H1 (cell line): ENCODE measurements at regions not wholly inside any gene's neighbourhood (a gene's known extent, or its start where the extent isn't known, plus 50 kb on each side); places are given as distances from the start of the nearest gene placed in this dataset.

ENCODE experiments used
- CTCF ChIA-PET: fragments of 300-600 bp; sonication (Branson Sonifier 250); formaldehyde crosslinking; loops from one replicate; lab custom pipeline; 2021; ENCODE audit not compliant: partially characterized antibody; lab: Charles Lee
- POLR2A ChIA-PET: fragments of 300-600 bp; sonication (Branson Sonifier 250); formaldehyde crosslinking; loops from one replicate; lab custom pipeline; 2021; ENCODE audit warnings: inconsistent platforms; ENCODE audit not compliant: partially characterized antibody; lab: Charles Lee
- DNase-seq, 2 experiments: peaks; one replicate each; pipeline versions ENCODE4 v3.0.0 to v3.0.0-alpha.2; 2010 to 2022; ENCODE audit warnings: low spot score in 2 of 2, low read depth in 1 of 2, mixed read lengths in 1 of 2
- FAIRE-seq: peaks from 2 replicates; lab custom pipeline; 2011; peaks lifted over from hg19 to GRCh38; lab: Jason Lieb, UNC
- H2AFZ ChIP-seq: 2 replicates; pipeline ENCODE4 v1.8.1; 2012; ENCODE audit warnings: low read length, inconsistent platforms
- H2AK5ac ChIP-seq: 2 replicates; pipeline ENCODE4 v1.6.1; 2013; ENCODE audit warnings: low read depth, low read length
- H2BK120ac ChIP-seq: replicated peaks from 2 replicates; pipeline ENCODE3; 2013; ENCODE audit warnings: low read depth, low read length, inconsistent platforms
- H2BK12ac ChIP-seq: 2 replicates; pipeline ENCODE4 v1.6.1; 2013; ENCODE audit warnings: low read depth, low read length
- H2BK15ac ChIP-seq: 2 replicates; pipeline ENCODE4 v1.6.1; 2013; ENCODE audit warnings: low read length
- H2BK20ac ChIP-seq: 2 replicates; pipeline ENCODE4 v1.6.1; 2013; ENCODE audit warnings: low read length
- H2BK5ac ChIP-seq: 2 replicates; pipeline ENCODE4 v1.6.1; 2013; ENCODE audit warnings: low read depth, low read length
- H3K14ac ChIP-seq: 2 replicates; pipeline ENCODE4 v1.6.1; 2013; ENCODE audit warnings: inconsistent platforms; ENCODE audit not compliant: insufficient read length
- H3K18ac ChIP-seq: 2 replicates; pipeline ENCODE4 v1.6.1; 2013; ENCODE audit warnings: low read length; ENCODE audit errors: extremely low read depth
- H3K23ac ChIP-seq: 2 replicates; pipeline ENCODE4 v1.6.1; 2013; ENCODE audit warnings: inconsistent platforms; ENCODE audit not compliant: insufficient read length
- H3K23me2 ChIP-seq: 2 replicates; pipeline ENCODE4 v1.6.1; 2013; ENCODE audit warnings: low read depth, low read length
- H3K27ac ChIP-seq: 2 replicates; pipeline ENCODE4 v1.6.1; 2011; ENCODE audit warnings: low read depth, low read length, inconsistent platforms
- H3K27me3 ChIP-seq, 4 experiments: replicated peaks in 1 of 4; 1 replicate in 1 of 4; 2 replicates in 3 of 4; pipeline versions ENCODE4 v1.6.1 to v1.8.1; 2011 to 2013; ENCODE audit warnings: low read length in 3 of 4, mild to moderate bottlenecking in 3 of 4, inconsistent platforms in 2 of 4, mixed read lengths in 2 of 4, moderate library complexity in 1 of 4; ENCODE audit not compliant: control insufficient read depth in 3 of 4, insufficient read depth in 3 of 4; ENCODE audit errors: extremely low read depth in 1 of 4
- H3K36me3 ChIP-seq, 4 experiments: 2 replicates each; pipeline versions ENCODE4 v1.6.1 to v1.8.1; 2011 to 2013; ENCODE audit warnings: mild to moderate bottlenecking in 4 of 4, low read length in 3 of 4, moderate library complexity in 2 of 4, control low read depth in 1 of 4, inconsistent platforms in 1 of 4; ENCODE audit not compliant: insufficient read depth in 4 of 4, control insufficient read depth in 2 of 4
- H3K4ac ChIP-seq: replicated peaks from 2 replicates; pipeline ENCODE3; 2013; ENCODE audit warnings: low read length, low read depth, mixed read lengths, inconsistent platforms; ENCODE audit not compliant: insufficient read length
- H3K4me1 ChIP-seq, 4 experiments: replicated peaks in 1 of 4; 1 replicate in 1 of 4; 2 replicates in 3 of 4; pipeline versions ENCODE4 v1.6.1 to v1.8.1; 2011 to 2013; ENCODE audit warnings: low read length in 3 of 4, inconsistent platforms in 2 of 4, mixed read lengths in 1 of 4; ENCODE audit not compliant: insufficient read depth in 4 of 4, control insufficient read depth in 3 of 4
- H3K4me2 ChIP-seq, 2 experiments: 2 replicates each; pipeline versions ENCODE4 v1.6.1 to v1.8.1; 2011 to 2013; ENCODE audit warnings: low read depth in 2 of 2, low read length in 2 of 2, control low read depth in 1 of 2, inconsistent platforms in 1 of 2, mild to moderate bottlenecking in 1 of 2; ENCODE audit not compliant: insufficient read depth in 1 of 2
- H3K4me3 ChIP-seq, 4 experiments: fragments of 200-600, 300-600 bp in 1 of 4; sonication (generic), shearing (Covaris generic), sonication (Bioruptor Twin) in 1 of 4; 2 replicates each; pipeline versions ENCODE4 v1.5.1 to v1.8.1; 2011 to 2016; ENCODE audit warnings: low read length in 4 of 4, low read depth in 3 of 4, control low read depth in 2 of 4, inconsistent platforms in 2 of 4, mild to moderate bottlenecking in 2 of 4, mixed read lengths in 1 of 4, moderate library complexity in 1 of 4; ENCODE audit not compliant: insufficient read depth in 2 of 4; ENCODE audit errors: extremely low read depth in 1 of 4
- H3K56ac ChIP-seq: replicated peaks from 2 replicates; pipeline ENCODE3; 2013; ENCODE audit warnings: low read depth, mild to moderate bottlenecking, mixed read lengths, low read length, inconsistent platforms; ENCODE audit not compliant: insufficient read length
- H3K79me1 ChIP-seq: 2 replicates; pipeline ENCODE4 v1.6.1; 2013; ENCODE audit warnings: low read depth, low read length, control low read depth
- H3K79me2 ChIP-seq, 2 experiments: 2 replicates each; pipeline versions ENCODE4 v1.6.1 to v1.8.1; 2012 to 2013; ENCODE audit warnings: low read length in 2 of 2, mild to moderate bottlenecking in 2 of 2, inconsistent platforms in 1 of 2; ENCODE audit not compliant: insufficient read depth in 2 of 2, control insufficient read depth in 1 of 2
- H3K9ac ChIP-seq, 4 experiments: replicated peaks in 1 of 4; 1 replicate in 1 of 4; 2 replicates in 3 of 4; pipeline versions ENCODE4 v1.6.1 to v1.8.1; 2011 to 2013; ENCODE audit warnings: low read depth in 3 of 4, low read length in 3 of 4, control low read depth in 2 of 4, mild to moderate bottlenecking in 2 of 4, moderate library complexity in 2 of 4, inconsistent platforms in 1 of 4; ENCODE audit errors: extremely low read depth in 1 of 4
- H3K9me3 ChIP-seq, 2 experiments: 2 replicates each; pipeline versions ENCODE4 v1.6.1 to v1.8.1; 2012 to 2013; ENCODE audit warnings: mild to moderate bottlenecking in 2 of 2, moderate library complexity in 2 of 2, control low read depth in 1 of 2, inconsistent platforms in 1 of 2, low read depth in 1 of 2, low read length in 1 of 2, mixed read lengths in 1 of 2; ENCODE audit not compliant: insufficient read depth in 2 of 2
- H4K20me1 ChIP-seq, 2 experiments: replicated peaks in 1 of 2; 2 replicates each; pipeline versions ENCODE3 to v1.8.1; 2011 to 2013; ENCODE audit warnings: inconsistent platforms in 2 of 2, low read length in 2 of 2, mild to moderate bottlenecking in 1 of 2; ENCODE audit not compliant: insufficient read depth in 2 of 2, control insufficient read depth in 1 of 2
- H4K5ac ChIP-seq: 2 replicates; pipeline ENCODE4 v1.6.1; 2013; ENCODE audit warnings: low read length, low read depth, mixed read lengths, inconsistent platforms; ENCODE audit not compliant: insufficient read length
- H4K8ac ChIP-seq: 2 replicates; pipeline ENCODE4 v1.8.0; 2013; ENCODE audit warnings: mild to moderate bottlenecking, moderate library complexity, low read length, inconsistent platforms; ENCODE audit not compliant: insufficient read depth; ENCODE audit errors: extremely low read depth
- H4K91ac ChIP-seq: replicated peaks from 2 replicates; pipeline ENCODE3; 2013; ENCODE audit warnings: low read length, mixed read lengths, inconsistent platforms; ENCODE audit not compliant: insufficient read length
- CTCF ChIP-seq, 3 experiments: IDR thresholded peaks; 1 replicate in 2 of 3; 2 replicates in 1 of 3; pipeline versions ENCODE4 v1.5.1 to v1.6.1; 2011; ENCODE audit warnings: low read length in 3 of 3, mild to moderate bottlenecking in 3 of 3, inconsistent platforms in 2 of 3, low read depth in 1 of 3, moderate library complexity in 1 of 3; ENCODE audit not compliant: insufficient read depth in 1 of 3; ENCODE audit errors: control extremely low read depth in 1 of 3
- E2F6 ChIP-seq: IDR thresholded peaks from 2 replicates; pipeline ENCODE4 v1.6.1; 2012; ENCODE audit warnings: inconsistent platforms
- SP1 ChIP-seq: IDR thresholded peaks from 2 replicates; pipeline ENCODE4 v1.6.1; 2011; ENCODE audit warnings: low read depth, low read length
- WGBS, 2 experiments: shearing (Covaris generic) in 1 of 2; methylation state at CpG; one replicate each; pipeline versions ENCODE4 v1.1.6 to v1.1.7; 2013 to 2015; ENCODE audit warnings: low lambda C conversion rate in 2 of 2, mixed read lengths in 2 of 2, inconsistent platforms in 1 of 2, low coverage in 1 of 2, missing lambda C conversion rate in 1 of 2; ENCODE audit not compliant: insufficient replicate concordance in 2 of 2, insufficient coverage in 1 of 2, insufficient read length in 1 of 2; ENCODE audit errors: extremely low coverage in 1 of 2, missing lambda C conversion rate in 1 of 2; 5-methylcytosine and 5-hydroxymethylcytosine counted together

GRCh38 chrX:39070009-39070408 is 268.8 kb downstream of the MID1IP1 start:
- Histone ChIP-seq H2BK12ac (no peak overlapping the region), H3K4me2 (no peak overlapping the region), H3K23ac (no peak overlapping the region), H3K4me3 (no peak overlapping the region), H3K56ac (no peak overlapping the region), H4K5ac (no peak overlapping the region), H3K79me2 (no peaks in the 10 kb centered on the region), H3K4me1 (peaks cover 0 to 14% (median 5%) of the 10 kb centered on the region in 4 experiments; a peak in 5 of 7 replicates), H3K27ac (no peak overlapping the region), H3K23me2 (no peaks in the 10 kb centered on the region), H3K4ac (no peak overlapping the region), H3K36me3 (no peaks in the 10 kb centered on the region), H3K79me1 (no peaks in the 10 kb centered on the region), H2BK5ac (no peak overlapping the region), H2BK20ac (no peak overlapping the region), H3K9me3 (peaks cover 0 to 4% of the 10 kb centered on the region in 2 experiments; a peak in 1 of 4 replicates), H3K18ac (no peak overlapping the region), H2BK15ac (no peak overlapping the region), H3K27me3 (no peaks in the 10 kb centered on the region), H3K9ac (no peak overlapping the region), H2BK120ac (no peak overlapping the region), H4K91ac (no peak overlapping the region), H2AFZ (no peak overlapping the region), H3K14ac (no peak overlapping the region), H2AK5ac (no peak overlapping the region), H4K20me1 (no peaks in the 10 kb centered on the region), H4K8ac (no peak overlapping the region)
- 94% methylated on average over 18 of the region's 28 CpGs; no CpG with 5 or more reads in 1 of the 2 experiments for WGBS, 2 experiments
- FAIRE-seq = no peak
- ChIA-PET CTCF (interaction anchor here (0.7 to 1.8 kb wide), 3 partner anchors 16 to 149 kb away, joined by 3 read pairs; no protein-coding TSS in a partner anchor), POLR2A (no interaction called here)
- TF ChIP-seq E2F6 (peak; percentile 38), CTCF (IDR thresholded peaks at IDR 0.05; ENCODE audit: control extremely low read depth in 1 of 3, insufficient read depth in 1 of 3, low read depth in 1 of 3, low read length in 3 of 3) (peak in 2 of 3 experiments; percentile 9 to 38; a peak in 2 of 4 replicates), SP1 (no peak)
- DNase-seq = peak in 1 of 2 experiments; percentile 43
